ENCODE measurements at regions not wholly inside any gene's neighbourhood (a gene's known extent, or its start where the extent isn't known, plus 50 kb on each side); places are given as distances from the start of the nearest gene placed in this dataset.

DNA sequence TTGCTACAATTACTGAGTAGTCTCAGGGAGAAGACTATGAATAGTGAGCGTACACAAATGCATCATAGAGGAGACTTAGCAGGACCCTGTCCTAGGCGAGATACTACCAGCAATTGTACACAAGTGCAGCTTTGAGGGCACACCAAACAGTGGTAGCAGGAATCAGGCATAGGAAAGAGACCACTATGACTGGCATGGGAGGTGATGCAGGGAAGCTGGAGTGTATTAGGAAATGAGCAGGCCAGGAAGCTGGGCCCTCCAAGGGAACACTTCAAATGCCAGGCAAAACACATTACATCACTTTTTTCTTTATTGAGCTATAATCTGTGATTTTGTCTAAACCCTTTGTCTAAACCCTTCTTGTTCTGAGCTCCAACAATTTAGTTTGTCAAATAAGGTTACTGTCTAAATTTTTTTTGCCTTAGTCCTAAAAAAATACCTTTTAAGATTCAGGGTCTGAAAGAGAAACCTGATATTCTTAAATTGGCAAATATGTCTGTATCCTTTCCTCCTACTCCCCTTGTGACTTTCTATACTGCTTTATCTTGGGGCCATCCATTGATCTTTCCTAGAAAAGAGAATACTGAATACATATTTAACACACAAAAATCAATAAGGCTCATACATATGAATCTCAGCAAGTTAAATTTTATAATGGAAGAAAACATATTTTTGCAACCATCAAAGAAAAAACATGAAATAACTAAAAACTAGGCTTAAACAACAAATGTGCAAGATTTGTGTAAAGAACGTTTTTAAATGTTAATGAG is 193.8 kb upstream of the PHYHIPL start:
- Histone ChIP-seq H3K4me3 (no peak overlapping the region), H3K4me1 (no peaks in the 10 kb centered on the region), H3K9me3 (no peaks in the 10 kb centered on the region), H3K36me3 (no peaks in the 10 kb centered on the region), H3K27ac (no peak overlapping the region), H3K27me3 (no peaks in the 10 kb centered on the region)
- WGBS, 2 donors, result 85 to 88% methylated on average over 3 of the region's 3 CpGs
- no peak for DNase-seq
- no peak for TF ChIP-seq EP300 (IDR thresholded peaks at IDR 0.05)
- TF ChIP-seq POLR2A (IDR thresholded peaks at IDR 0.05), result no peak
- TF ChIP-seq POLR2AphosphoS5 (IDR thresholded peaks at IDR 0.05), result no peak
- TF ChIP-seq, protein P1, sequence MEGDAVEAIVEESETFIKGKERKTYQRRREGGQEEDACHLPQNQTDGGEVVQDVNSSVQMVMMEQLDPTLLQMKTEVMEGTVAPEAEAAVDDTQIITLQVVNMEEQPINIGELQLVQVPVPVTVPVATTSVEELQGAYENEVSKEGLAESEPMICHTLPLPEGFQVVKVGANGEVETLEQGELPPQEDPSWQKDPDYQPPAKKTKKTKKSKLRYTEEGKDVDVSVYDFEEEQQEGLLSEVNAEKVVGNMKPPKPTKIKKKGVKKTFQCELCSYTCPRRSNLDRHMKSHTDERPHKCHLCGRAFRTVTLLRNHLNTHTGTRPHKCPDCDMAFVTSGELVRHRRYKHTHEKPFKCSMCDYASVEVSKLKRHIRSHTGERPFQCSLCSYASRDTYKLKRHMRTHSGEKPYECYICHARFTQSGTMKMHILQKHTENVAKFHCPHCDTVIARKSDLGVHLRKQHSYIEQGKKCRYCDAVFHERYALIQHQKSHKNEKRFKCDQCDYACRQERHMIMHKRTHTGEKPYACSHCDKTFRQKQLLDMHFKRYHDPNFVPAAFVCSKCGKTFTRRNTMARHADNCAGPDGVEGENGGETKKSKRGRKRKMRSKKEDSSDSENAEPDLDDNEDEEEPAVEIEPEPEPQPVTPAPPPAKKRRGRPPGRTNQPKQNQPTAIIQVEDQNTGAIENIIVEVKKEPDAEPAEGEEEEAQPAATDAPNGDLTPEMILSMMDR (IDR thresholded peaks at IDR 0.05), result no peak
- intact Hi-C loops (cut with DNase I), result no loop called here

DNA sequence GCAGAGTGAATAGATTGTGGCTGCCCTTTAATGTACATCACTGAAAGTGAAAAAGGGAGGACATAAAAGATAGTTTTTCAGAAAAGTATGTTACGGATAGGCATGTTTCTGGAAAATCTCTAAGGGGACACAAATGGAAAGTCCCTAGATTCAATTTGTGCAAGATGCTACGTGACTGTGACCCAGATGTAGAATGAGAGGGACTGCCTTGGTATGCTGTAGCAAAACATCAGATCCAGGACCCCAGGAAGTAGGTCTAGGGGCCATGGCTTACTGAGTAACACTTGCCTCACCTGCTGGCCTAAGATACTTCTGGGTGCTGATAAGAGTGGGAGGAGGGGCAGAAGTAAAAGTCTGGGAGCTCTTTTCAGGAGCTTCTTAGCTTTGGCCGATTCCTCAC is 191.2 kb upstream of the PHYHIPL start:
- H3K4me1 ChIP-seq, result no peaks in the 10 kb centered on the region
- DNase-seq, result no peak

DNA sequence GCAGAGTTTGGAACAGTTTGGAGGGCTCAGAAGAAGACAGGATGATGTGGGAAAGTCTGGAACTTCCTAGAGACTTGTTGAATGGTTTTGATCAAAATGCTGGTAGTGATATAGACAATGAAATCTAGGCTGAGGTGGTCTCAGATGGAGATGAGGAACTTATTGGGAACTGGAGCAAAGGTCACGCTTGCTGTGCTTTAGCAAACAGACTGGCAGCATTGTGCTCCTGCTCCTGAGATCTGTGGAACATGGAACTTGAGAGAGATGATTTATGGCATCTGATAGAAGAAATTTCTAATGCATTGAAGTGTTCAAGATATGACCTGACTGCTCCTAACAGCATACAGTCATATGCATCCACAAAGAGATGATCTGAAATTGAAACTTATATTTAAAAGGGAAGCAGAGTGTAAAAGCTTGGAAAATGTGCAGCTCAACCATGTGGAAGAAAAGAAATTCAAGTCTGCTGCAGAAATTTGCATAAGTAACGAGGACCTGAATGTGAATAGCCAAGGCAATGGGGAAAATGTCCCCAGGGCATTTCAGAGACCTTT is 186.9 kb upstream of the PHYHIPL start:
- WGBS, 2 donors, result 88 to 92% methylated on average over 2 of the region's 2 CpGs
- TF ChIP-seq EP300 (IDR thresholded peaks at IDR 0.05) (no peak), POLR2A (IDR thresholded peaks at IDR 0.05) (no peak), POLR2AphosphoS5 (IDR thresholded peaks at IDR 0.05) (no peak)
- TF ChIP-seq, protein P1 (IDR thresholded peaks at IDR 0.05), result no peak
- no peaks in the 10 kb centered on the region for H3K4me1 ChIP-seq
- no peak for DNase-seq
- H3K27me3 ChIP-seq, result no peaks in the 10 kb centered on the region
- no peaks in the 10 kb centered on the region for H3K36me3 ChIP-seq
- no peak overlapping the region for H3K27ac ChIP-seq
- H3K4me3 ChIP-seq, result no peak overlapping the region
- no peaks in the 10 kb centered on the region for H3K9me3 ChIP-seq
- intact Hi-C loops (cut with DNase I), result no loop called here

More for the DNA sequence above, 191.2 kb upstream of the PHYHIPL start:
- Histone ChIP-seq H3K4me3 (no peak overlapping the region), H3K9me3 (no peaks in the 10 kb centered on the region), H3K27me3 (no peaks in the 10 kb centered on the region), H3K36me3 (no peaks in the 10 kb centered on the region), H3K27ac (no peak overlapping the region)
- TF ChIP-seq POLR2A (IDR thresholded peaks at IDR 0.05), result no peak
- TF ChIP-seq, protein P1 (IDR thresholded peaks at IDR 0.05), result no peak
- no peak for TF ChIP-seq EP300 (IDR thresholded peaks at IDR 0.05)
- no peak for TF ChIP-seq POLR2AphosphoS5 (IDR thresholded peaks at IDR 0.05)
- intact Hi-C loops (cut with DNase I), result no loop called here
- 85 to 89% methylated on average over 3 of the region's 3 CpGs for WGBS, 2 donors

DNA sequence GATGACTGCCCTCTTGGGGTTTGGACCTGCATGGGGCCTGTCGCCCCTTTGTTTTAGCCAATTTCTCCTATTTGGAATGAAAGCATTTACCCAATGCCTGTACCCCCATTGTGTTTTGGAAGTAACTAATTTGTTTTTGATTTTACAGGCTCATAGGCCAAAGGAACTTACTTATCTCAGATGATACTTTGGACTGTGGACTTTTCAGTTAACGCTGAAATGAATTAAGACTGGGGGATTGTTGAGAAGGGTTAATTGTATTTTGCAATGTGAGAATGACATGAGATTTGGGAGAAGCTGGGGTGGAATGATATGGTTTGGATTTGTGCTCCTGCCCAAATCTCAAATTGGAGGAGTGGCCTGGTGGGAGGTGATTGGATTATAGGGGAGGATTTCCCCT is 185.8 kb upstream of the PHYHIPL start:
- TF ChIP-seq, protein P1 (IDR thresholded peaks at IDR 0.05), result no peak
- TF ChIP-seq EP300 (IDR thresholded peaks at IDR 0.05), result no peak
- TF ChIP-seq POLR2AphosphoS5 (IDR thresholded peaks at IDR 0.05), result no peak
- TF ChIP-seq POLR2A (IDR thresholded peaks at IDR 0.05), result no peak
- Histone ChIP-seq H3K4me3 (no peak overlapping the region), H3K4me1 (no peaks in the 10 kb centered on the region), H3K9me3 (no peaks in the 10 kb centered on the region), H3K27me3 (no peaks in the 10 kb centered on the region), H3K27ac (no peak overlapping the region), H3K36me3 (no peaks in the 10 kb centered on the region)
- WGBS, 2 donors, result 68 to 85% methylated on average over 2 of the region's 2 CpGs
- DNase-seq, result no peak
- intact Hi-C loops (cut with DNase I), result no loop called here

All from sigmoid colon (tissue), 6 donors.